HG03139 (cell line): ENCODE measurements at regions not wholly inside any gene's neighbourhood (a gene's known extent, or its start where the extent isn't known, plus 50 kb on each side); places are given as distances from the start of the nearest gene placed in this dataset.
"Not testable (repeated sequence)": the region's sequence is repeated elsewhere in the genome, so short reads cannot be mapped to it uniquely, and the experiment has no call there.

Experiments
- ATAC-seq: cut with Tn5 transposase; IDR thresholded peaks from one replicate; pipeline ENCODE4 v1.9.1; 2021; ENCODE audit not compliant: unreplicated experiment

DNA sequence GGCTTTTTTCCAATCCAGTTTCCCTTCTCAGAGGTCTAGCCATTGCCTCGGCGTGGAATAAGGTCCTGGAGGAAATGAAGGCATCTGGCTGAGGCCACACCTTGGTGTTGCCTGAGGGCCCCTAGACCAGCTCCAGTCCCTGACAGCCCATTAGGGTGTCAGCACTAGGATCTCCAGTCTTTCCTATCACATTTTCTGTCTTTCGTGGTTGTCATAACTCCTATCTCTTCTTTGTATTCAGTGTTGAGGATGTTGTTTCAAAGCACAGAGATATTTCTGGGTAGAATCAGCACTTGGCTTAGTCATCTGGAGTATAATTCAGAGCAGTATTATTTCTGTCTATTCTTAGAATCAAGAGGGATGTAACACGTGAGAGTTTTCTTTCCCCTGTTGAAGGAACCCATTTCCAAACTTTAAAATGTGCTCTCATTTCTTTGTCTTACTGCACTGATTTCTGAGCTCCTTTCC lies 844.3 kb downstream of the KCNT2 start:
- ATAC-seq = no peak

DNA sequence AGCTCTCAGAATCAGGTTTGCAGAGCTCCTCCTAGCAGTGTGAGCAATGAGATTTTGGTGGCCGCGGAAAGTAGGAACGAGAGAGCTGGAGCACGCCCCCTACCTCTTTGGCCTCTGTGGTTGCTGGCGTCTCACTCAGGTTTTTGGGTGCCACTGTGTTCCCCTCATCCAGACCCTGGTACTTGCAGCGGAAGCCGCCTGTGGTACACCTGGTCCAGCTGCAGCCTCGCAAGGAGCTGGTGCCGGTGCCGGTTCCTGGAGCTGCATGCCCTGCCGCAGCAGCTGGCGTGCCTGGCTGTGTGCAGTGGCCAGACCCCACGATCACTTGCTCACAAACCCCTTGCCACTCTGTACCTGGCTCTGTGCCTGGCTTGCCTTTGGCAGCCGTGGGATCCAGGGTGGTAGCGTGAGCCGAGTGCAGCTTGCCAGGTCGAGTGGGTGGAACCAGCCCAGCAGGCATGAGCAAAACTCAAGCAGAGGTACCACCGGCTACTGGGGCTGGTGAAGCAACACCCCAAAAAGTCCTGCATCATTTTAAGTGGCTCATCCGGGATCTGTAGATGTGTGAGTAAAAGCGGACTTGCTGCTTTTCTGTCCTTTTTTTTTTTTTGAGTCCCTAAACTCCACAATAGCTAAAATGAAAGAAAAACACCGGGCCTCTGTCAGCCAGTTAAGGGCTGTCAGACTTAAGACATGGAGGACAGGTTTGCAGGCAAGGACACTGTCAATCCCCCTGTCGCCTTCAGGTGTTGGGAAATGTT lies 844.9 kb downstream of the KCNT2 start:
- ATAC-seq = no peak

DNA sequence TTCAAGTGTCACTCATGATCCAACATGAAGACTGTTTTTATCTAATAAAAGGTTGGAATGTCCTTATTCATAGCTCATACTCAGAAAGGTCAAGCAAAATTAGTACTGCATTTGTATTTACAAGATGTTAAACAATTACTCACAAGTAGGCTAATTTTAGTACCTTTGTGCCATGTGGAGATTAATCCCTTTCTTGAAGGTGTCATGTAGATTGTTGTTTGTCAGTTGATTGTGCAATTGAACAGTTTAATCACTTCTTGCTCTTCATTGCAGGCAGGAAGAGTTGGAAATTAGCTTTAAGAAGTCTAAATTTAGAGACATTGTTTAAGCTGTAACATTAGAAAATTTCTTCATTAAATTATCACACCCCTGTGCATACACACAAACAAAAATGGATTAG lies 847.1 kb downstream of the KCNT2 start:
- no peak for ATAC-seq

DNA sequence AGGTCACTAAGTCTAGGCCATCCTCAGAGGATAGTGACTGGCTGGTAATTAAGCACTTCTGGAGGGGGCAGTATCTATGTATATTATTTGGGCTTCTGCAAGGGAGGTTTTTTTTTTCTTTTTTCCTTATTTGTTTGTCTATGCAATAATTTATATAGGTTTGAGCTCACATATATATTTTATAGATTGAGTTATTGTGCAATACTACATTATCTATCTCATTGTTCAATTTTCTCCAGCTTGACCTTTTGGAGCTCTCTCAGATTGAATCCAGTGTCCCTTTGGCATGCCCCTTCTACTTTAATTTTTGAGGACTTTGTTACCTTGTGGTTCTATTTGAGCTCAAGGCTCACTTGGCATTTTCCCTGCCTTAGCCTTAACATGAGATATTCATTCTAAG lies 852.1 kb downstream of the KCNT2 start:
- ATAC-seq = no peak

DNA sequence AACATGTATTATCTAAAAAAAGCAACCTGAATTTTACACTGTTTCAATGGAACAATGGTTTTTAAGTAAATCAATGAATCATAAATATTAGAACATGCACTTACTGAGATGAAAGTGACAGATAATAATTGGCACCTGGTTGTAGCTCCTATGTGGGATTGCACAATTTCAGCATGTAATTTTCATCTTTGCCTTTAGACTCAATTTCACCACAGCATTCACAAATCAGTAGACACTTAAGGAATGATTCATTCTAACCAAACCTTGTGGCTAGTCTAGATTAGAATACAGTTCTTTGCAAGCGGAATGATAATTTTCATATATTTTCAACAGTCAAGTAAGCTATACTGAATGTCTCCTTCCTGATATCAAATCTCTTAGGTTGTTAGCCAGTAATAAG lies 853.4 kb downstream of the KCNT2 start:
- no peak for ATAC-seq

DNA sequence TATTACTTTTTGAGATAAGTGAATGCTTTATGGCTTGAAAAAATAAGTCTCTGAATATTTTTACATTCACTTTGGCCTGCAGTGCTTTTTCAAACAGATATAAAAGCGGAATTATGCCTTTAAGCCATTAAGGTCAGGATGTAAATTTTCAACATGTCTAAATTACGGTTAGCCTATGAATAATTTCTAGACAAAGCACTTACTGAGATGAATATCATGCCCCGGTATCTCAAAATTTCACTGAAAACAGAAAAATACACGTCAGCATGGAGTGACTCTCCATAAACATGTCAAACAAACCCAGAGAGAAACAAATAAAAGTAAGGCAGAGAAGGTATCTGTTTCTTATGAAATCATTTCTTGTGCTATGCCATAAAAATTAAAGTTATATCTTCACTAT lies 853.9 kb downstream of the KCNT2 start:
- no peak for ATAC-seq

DNA sequence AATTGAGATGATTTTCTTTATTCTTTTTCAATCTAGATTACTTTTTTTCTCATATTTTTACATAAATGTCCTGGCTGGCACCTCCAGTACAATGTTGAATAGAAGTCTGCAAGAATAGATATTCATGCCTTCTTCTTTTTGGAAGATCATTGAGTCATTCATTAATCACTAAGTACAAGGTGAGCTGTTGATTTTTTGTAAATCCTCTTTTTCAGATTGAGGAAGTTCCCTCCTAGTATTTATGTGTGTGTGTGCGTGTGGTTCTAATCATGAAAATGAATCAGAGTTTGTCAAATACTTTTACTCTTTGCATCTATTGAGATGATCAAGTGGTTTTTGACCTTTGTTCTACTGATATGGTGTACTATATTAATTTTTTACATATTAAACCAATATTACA lies 859.3 kb downstream of the KCNT2 start:
- no peak for ATAC-seq

DNA sequence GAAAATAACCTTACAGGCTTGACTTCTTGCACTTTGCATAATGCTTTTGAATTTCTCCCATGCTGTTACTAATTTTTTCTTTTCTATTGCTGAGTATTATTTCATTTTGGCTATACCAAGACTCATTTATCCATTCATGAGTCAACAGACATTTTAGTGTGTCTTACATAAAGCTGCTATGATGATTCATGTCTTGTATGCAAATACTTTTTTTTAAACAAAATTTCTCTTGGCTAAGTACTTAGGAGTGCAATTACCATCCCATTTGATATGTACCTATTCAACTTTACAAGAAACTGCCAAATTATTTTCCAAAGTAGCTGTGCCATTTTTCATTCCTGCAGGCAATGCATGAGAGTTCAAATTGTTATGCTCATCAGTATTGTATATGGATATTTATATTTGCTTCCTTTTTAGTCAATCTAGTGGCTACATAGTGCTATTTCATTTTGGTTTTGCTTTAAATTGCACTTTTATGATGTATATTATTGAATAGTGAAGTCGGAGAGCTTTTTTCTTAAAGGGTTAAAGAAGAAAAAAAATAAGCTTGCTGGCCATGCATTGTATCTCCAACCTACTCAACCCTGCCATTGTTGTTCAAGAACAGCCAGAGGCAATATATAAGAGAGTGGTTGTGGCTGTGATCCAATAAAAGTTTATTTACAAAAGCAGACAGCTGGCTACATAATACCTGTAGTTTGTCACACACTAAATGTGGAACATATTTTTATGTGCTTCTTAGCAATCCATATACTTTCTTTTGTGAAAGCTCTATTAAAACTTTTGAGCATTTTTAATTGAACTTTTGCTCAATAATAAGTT lies 862.8 kb downstream of the KCNT2 start:
- ATAC-seq = no peak

DNA sequence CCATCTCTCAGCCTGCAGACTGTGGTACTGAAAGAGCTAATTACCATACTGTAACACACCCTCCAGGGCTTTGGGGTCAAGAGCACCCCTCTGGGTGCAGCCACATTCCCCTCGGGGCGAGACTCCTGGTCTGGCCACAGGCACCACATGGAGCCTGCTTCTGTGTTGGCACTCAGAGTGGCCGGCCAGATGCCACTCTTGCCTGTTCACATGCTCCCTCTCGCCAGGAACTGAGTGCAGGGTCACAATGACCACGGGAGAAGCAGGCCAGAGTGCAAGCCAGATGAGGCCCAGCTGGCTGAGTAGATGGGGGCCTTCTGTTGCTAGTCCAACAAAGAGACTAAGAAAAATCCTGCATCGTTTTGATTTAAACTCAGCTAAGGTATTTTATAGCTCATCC lies 864.0 kb downstream of the KCNT2 start:
- no peak for ATAC-seq

DNA sequence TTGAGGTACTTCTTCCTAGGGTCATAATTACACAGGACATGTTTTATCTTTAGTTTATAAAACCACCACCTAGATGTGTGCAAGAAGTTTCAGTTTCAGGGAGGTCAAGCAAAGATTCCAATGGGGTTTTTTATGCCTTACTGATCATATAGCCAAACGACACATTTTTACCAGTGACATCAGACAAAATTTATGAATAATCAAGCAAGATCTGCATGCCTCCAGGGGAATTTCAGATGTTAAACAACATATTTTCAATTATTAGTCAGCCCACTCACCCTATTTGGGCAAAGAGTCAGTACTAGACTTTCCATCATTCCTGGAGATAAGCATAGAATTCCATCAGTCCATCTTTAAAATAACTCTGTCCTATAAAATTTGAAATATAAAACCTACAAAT lies 867.4 kb downstream of the KCNT2 start:
- ATAC-seq = no peak

DNA sequence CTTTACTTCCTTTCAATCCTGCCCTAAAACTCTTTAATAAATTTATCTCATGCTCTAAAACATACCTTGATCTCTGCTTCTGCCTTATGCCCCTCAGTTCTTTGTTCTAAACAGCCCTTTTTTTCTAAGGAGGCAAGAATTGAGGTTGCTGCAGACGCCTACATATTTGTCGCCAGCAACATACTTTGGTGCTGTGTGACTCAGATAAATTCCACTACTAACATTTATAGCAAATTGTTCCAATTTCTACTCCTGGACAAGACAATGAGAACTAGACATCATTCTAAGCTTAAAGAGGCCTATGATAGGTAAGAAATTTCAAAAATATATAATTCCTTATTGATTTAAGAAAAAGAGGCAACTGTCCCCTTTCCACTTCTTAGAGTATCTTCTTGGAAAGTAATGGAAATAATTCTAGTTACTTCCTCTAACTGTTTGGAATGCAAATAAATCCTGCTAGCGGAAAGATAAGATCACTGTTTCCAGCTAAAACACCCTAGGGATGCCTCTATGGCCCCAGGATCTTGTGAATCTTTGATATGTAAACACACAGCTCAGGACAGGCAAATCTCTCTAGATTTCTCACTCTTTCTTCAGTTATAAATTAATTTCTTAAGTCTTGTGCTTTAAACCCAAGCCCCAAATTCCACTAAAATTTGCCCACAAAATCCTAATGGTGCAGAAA lies 869.1 kb downstream of the KCNT2 start:
- no peak for ATAC-seq

DNA sequence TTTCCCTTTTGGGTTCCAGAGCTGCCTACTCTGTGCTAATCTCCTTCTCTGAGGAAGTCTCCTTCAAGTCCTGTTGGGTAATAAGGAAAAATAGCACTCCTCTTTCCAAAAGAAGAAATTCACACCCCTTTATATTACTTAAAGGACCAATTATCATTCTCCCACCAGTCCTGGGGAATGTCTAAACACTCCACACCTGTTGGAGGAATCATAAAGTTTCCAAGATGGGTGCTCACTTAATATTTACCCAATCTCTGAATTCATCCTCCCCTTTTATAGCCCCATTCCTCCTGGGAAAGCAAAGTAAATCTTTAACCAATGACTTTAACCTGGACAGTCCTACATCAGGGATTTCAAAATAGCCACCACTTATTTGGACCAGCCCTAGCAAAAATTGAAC lies 873.1 kb downstream of the KCNT2 start:
- ATAC-seq = no peak

DNA sequence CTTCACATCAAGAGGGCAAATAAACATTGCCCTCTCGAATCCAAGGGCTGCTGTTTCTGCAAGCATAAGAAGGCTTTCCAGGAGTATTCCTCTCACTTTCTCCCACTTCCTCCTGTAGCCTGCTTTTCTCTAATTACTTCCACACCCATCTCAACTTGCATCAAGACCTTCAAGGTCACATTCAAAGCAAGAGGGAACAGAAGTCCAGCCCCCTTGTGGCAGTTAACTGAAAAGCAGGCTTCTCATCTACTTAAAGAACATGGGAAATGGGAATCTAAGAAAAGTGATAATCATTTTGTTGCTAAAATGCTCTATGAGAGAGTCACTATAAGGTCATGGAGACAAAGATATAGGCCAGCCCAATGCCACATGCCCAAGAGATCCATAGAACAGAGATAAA lies 874.4 kb downstream of the KCNT2 start:
- ATAC-seq = no peak

DNA sequence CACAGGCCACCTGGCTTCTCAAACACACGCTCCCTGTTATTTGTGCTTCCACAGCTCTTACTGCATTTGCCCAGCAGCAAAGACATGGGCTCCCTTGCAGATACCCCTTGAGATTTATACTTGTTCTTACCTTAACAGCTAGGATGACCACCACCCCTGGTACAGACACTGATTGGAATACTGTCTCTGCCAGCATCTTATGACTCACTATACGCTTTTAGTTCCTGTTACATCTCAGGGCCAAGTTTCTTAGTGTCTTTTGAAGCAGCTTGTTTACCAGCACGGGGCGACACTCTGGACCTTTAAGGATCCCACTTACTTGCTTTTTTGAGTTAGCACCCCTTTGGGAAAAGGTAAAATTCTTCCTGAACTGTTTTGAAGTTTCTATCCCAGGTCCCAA lies 874.8 kb downstream of the KCNT2 start:
- ATAC-seq = no peak

DNA sequence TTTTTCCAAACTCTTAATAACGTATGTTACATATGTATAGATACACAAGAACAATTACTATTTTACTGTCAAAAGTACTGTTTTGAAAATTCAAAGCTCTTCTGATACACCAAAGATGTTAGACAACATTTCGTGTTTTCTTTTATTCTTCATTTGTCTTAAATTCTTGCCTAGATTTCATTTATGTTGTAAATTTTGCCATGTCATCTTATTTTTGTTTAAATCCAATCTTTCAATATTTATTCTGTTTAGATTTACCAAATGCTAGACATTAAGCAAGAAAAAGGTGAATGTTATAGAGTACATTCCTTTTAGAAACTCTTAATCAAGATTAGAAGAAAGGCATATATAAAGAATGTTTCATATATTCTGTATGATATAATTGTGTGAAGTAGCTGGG lies 876.9 kb downstream of the KCNT2 start:
- ATAC-seq = no peak

DNA sequence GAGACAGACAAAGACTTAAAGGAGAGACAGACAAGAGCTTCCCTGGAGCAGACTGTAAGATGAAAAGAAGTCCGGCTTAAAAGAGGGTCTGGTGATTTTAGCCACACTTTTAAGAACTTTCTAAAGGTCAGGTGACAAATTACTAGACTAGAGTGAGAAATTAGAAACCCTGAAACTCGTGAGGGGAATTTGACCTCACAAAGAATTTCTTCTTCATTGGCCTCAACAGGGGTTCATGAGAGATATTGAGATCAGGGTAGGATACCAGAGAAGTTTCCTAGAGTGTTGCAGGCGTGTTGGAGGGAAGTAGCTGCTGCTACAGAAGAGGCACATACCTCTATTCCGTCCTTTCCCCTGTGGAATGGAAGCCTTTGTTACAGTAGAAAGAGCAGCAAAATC lies 884.4 kb downstream of the KCNT2 start:
- ATAC-seq = no peak

DNA sequence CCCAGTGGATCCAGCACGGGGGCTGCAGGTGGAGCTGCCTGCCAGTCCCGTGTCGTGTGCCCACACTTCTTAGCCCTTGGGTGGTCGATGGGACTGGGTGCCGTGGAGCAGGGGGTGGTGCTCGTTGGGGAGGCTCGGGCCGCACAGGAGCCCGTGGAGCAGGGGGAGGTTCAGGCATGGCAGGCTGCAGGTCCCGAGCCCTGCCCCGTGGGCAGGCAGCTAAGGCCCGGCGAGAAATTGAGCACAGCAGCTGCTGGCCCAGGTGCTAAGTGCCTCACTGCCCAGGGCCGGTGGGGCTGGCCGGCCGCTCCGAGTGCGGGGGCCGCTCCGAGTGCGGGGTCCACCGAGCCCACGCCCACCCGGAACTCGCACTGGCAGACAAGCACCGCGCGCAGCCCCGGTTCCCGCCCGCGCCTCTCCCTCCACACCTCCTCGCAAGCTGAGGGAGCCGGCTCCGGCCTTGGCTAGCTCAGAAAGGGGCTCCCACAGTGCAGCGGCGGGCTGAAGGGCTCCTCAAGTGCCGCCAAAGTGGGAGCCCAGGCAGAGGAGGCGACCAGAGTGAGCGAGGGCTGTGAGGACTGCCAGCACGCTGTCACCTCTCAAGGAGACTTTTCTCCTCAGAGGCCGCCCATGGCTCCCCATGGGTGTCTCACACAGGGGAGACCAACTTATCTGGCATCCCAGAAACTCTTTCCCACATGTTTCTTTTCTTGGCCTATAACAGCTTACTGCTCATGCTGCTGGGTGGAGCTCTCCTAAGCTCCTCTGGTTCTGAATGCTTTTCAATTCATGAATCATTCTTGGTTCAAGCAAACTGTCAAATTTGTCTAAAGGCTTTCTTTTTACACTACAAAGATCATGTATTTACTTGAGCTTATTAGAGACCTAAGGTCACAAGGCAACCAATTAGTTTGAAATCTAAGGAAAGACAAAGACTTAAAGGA lies 885.1 kb downstream of the KCNT2 start:
- ATAC-seq = not testable (repeated sequence)

DNA sequence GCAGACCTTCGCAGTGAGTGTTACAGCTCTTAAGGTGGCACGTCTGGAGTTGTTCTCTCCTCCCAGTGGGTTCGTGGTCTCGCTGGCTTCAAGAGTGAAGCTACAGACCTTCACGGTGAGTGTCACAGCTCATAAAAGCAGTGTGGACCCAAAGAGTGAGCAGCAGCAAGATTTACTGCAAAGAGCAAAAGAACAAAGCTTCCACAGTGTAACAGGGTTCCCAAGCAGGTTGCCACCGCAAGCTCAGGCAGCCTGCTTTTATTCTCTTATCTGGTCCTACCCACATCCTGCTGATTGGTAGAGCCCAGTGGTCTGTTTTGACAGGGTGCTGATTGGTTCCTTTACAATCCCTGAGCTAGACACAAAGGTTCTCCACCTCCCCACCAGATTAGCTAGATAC lies 886.1 kb downstream of the KCNT2 start:
- ATAC-seq = not testable (repeated sequence)

DNA sequence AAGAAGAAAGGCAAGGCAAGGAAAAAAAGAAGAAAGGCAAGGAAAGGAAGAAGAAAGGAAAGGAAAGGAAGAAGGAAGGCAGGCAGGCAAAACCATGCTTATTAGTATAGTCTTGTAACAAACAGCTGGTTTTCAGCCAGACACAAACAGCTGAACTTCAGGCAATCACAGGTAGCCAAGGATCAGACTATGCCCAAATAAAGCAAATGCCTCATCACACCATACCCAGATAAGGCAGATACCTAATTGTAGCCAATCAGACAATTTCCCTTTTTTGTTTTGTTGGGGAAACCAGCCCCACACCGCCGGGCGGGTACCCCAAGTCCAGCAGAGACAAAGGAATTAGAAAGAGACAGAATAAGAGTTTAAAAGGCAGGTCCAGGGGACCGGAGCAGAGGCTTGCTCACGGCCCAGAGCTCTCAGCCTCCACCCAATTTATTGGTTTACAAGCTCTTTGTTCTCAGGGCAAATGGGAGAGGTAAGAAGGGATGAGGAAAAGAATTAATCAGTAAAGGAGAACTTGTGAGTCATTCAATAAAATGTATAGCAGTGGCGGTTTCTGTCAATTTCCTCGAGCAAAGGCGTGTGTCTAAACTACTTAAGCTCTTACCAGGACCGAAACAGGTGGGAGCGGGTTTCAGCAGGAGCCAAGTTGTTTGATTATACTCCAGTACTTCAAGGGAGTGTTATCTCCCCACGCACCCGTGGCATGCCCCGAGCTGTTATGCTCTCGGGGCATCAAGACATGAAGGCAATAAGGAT lies 886.8 kb downstream of the KCNT2 start:
- ATAC-seq = no peak

DNA sequence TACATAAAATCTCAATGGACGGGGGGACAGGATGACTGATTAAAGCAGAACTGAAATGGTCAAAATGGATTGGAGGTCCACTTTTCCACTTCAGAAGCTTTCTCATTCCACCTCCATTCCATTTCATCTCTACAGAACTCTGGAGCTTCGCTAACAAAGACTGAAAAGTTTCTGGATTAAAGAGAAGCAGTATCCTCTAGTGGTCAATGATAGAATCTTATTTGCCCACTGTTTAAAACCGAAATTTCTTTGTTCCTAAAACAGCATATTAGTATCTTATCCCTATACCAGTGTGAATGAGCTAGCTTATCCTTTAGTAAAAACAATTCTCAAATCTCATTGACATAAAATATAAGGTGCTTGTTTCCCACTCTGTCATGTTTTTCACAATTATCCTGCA lies 890.6 kb downstream of the KCNT2 start:
- ATAC-seq = no peak
